Ovary (tissue), 3 donors: ENCODE measurements at regions not wholly inside any gene's neighbourhood (a gene's known extent, or its start where the extent isn't known, plus 50 kb on each side); places are given as distances from the start of the nearest gene placed in this dataset.

ENCODE experiments used
- CTCF ChIP-seq, 3 donors: fragments of 450-650 bp in 2 of 3; fragments of 200-600 bp in 1 of 3; IDR thresholded peaks; one replicate each; pipeline versions ENCODE4 v1.5.1 to v1.8.0; 2016 to 2022; ENCODE audit warnings: antibody characterized with exemption in 3 of 3, mild to moderate bottlenecking in 1 of 3
- EP300 ChIP-seq: sonication (generic); formaldehyde crosslinking; IDR thresholded peaks from one replicate; pipeline ENCODE4 v1.6.1; 2017; ENCODE audit warnings: antibody characterized with exemption
- POLR2A ChIP-seq: fragments of 450-650 bp; IDR thresholded peaks from one replicate; pipeline ENCODE4 v1.6.1; 2017; ENCODE audit warnings: antibody characterized with exemption, mild to moderate bottlenecking, moderate library complexity
- donor health status: DM: no; HTN: no; CAD: no.

DNA sequence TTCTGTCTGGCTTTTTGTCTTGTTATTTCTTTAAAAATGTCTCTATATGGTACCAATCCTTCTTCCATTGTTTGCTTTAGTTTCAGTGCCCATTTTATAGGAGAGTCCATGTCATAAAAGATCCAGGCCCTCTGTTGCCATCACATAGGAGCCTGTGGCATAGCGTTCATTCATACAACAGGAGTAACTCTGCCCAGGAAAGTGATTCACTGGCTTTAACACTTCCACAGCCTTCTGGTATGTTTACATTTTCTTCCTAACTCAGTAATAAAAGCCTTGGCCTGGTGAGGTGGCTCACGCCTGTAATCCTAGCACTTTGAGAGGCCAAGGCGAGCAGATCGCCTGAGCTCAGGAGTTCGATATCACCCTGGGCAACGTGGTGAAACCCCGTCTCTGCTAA lies 519.3 kb upstream of the PTGER4 start:
- no peak for TF ChIP-seq POLR2A
- TF ChIP-seq CTCF (IDR thresholded peaks at IDR 0.05) = no peak
- TF ChIP-seq EP300 = no peak
